ENCODE measurements at regions not wholly inside any gene's neighbourhood (a gene's known extent, or its start where the extent isn't known, plus 50 kb on each side); places are given as distances from the start of the nearest gene placed in this dataset.

DNA sequence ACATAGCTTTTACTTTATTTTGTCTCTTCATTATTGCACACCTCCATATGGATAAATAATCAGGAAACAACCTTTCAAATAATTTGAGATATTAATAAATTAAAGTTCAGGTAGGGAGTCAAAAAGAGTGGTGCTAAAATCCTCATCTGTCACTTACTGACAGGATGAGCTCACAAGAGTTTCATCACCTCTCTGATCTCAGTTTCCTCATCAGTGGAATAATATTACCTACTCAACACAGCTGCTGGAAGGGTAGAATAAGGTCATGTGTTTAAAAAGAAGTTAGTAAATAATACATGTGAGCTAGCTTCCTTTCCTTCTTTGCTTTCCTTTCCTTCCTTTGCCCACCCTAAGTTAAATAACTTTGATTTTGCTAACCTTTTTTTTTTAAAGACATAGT is 61.9 kb downstream of the RDH14 start:
- Histone ChIP-seq H3K36me3 (no peaks in the 10 kb centered on the region), H3K27me3 (no peaks in the 10 kb centered on the region), H3K4me1 (no peaks in the 10 kb centered on the region), H3K27ac (no peak overlapping the region), H3K4me3 (no peak overlapping the region), H3K9me3 (no peaks in the 10 kb centered on the region)
- DNase-seq: no peak
- intact Hi-C loops (cut with DNase I; ENCODE audit: low total_unique reads): no loop called here
- TF ChIP-seq, protein P1, sequence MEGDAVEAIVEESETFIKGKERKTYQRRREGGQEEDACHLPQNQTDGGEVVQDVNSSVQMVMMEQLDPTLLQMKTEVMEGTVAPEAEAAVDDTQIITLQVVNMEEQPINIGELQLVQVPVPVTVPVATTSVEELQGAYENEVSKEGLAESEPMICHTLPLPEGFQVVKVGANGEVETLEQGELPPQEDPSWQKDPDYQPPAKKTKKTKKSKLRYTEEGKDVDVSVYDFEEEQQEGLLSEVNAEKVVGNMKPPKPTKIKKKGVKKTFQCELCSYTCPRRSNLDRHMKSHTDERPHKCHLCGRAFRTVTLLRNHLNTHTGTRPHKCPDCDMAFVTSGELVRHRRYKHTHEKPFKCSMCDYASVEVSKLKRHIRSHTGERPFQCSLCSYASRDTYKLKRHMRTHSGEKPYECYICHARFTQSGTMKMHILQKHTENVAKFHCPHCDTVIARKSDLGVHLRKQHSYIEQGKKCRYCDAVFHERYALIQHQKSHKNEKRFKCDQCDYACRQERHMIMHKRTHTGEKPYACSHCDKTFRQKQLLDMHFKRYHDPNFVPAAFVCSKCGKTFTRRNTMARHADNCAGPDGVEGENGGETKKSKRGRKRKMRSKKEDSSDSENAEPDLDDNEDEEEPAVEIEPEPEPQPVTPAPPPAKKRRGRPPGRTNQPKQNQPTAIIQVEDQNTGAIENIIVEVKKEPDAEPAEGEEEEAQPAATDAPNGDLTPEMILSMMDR (IDR thresholded peaks at IDR 0.05): no peak

DNA sequence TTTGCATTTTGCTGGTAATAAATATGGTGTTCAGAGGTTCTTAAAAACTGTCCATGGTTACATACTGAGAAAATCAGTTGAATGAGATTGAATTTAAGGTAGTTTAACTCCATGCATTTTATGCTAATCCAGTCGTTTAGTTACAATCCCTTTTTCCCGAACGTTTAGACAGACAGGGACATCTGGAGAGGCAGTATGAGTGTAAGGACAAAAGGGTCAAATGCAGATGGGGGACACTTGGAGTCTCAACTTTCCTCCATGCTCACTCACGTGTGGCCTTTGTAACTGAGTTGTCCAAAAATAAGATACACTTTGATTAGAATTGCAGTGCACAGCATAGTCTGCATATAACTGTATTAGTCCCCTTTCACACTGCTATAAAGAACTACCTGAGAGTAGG is 63.9 kb downstream of the RDH14 start:
- no peaks in the 10 kb centered on the region for H3K4me1 ChIP-seq
- no peak overlapping the region for H3K4me3 ChIP-seq
- no peak for DNase-seq
- no peak overlapping the region for H3K27ac ChIP-seq
- intact Hi-C loops (cut with DNase I; ENCODE audit: low total_unique reads): no loop called here
- H3K36me3 ChIP-seq: no peaks in the 10 kb centered on the region
- H3K9me3 ChIP-seq: no peaks in the 10 kb centered on the region
- H3K27me3 ChIP-seq: no peaks in the 10 kb centered on the region
- TF ChIP-seq, protein P1 (IDR thresholded peaks at IDR 0.05): no peak

DNA sequence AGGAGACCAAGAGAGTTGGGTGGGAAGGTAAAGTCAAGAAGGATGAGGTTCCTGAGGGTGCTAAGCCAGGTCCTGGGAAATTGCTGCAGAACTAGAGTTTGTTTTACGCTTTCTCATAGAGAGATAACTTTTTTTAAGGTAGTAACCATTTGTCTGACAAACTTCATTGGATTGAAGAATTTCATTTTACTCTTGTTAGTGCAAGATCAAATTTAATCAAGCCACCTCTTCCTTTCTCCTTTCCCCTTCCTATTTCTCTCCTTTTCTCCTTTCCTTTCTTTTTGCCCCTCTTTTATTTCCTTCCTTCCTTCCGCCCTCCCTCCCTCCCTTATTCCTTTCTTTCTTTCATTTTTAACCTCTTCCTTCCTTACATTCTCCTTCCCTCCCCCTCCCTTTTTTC is 65.4 kb downstream of the RDH14 start:
- DNase-seq: no peak
- intact Hi-C loops (cut with DNase I; ENCODE audit: low total_unique reads): no loop called here
- Histone ChIP-seq H3K27me3 (no peaks in the 10 kb centered on the region), H3K4me3 (no peak overlapping the region), H3K4me1 (no peaks in the 10 kb centered on the region), H3K27ac (no peak overlapping the region), H3K36me3 (no peaks in the 10 kb centered on the region), H3K9me3 (no peaks in the 10 kb centered on the region)
- TF ChIP-seq, protein P1 (IDR thresholded peaks at IDR 0.05): no peak

DNA sequence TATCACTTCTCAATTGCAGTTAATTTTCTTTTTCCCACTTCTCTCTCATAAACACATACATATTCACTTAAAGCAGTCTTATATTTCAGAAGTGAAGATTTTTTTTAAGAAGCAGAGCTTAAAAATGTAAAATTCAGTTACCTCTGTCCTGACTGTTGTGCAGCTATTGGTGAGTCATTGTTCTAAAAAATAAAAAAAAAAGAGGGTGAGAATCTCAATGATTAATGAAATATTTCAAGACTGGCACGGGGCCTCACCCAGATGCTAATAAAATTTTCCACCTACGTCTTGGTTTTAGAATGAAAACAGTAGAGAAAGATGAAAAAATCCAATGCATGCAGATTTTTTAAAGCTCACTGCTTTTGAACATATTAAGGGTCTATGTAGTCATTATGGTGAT is 67.7 kb downstream of the RDH14 start:
- no peak for DNase-seq
- no peaks in the 10 kb centered on the region for H3K36me3 ChIP-seq
- no peaks in the 10 kb centered on the region for H3K27me3 ChIP-seq
- TF ChIP-seq, protein P1 (IDR thresholded peaks at IDR 0.05): no peak
- H3K4me1 ChIP-seq: no peaks in the 10 kb centered on the region
- no peak overlapping the region for H3K27ac ChIP-seq
- H3K9me3 ChIP-seq: no peaks in the 10 kb centered on the region
- intact Hi-C loops (cut with DNase I; ENCODE audit: low total_unique reads): no loop called here
- H3K4me3 ChIP-seq: no peak overlapping the region

DNA sequence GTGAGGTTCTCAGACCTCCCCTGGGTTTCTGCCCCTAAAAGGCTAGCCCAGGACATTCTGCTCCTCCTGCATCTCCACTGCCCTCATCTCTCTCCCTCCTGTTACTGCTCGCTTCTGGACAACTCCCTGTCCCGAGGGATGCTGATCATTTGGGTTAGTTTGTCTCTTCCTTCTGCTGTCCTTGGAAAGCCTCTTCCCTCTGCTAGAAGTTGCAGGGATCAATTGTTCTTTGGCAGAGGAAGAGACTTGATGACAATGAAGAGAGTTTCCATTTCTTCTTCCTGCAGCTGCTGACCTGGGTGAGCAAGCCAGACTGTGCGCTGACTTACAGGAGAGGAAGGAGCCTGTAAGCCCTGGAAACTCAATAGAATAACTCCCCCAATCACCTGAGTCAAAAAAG is 68.9 kb downstream of the RDH14 start:
- intact Hi-C loops (cut with DNase I; ENCODE audit: low total_unique reads): no loop called here
- no peak for DNase-seq

DNA sequence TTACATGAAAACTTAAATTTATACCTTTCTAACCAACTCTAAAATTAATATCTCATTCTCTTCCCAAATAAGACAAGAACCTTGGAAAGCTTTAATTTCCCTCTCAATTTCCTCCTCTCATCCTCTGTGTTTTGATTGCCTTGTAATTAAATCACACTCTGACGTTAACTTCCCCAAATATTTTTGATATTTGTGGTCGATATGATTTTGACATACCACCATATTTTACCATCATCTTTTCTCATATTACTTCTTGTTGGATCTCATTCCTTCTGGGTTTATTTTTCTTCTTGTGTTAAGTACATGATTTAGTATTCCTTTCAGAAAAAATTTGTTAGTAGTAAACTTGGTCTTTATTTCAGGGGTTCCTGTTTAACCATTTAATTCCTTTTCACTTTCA is 69.6 kb downstream of the RDH14 start:
- Histone ChIP-seq H3K4me1 (no peaks in the 10 kb centered on the region), H3K27me3 (no peaks in the 10 kb centered on the region), H3K27ac (no peak overlapping the region), H3K4me3 (no peak overlapping the region), H3K36me3 (no peaks in the 10 kb centered on the region), H3K9me3 (no peaks in the 10 kb centered on the region)
- DNase-seq: no peak
- TF ChIP-seq, protein P1 (IDR thresholded peaks at IDR 0.05): no peak
- intact Hi-C loops (cut with DNase I; ENCODE audit: low total_unique reads): no loop called here

More for the DNA sequence above, 68.9 kb downstream of the RDH14 start:
- Histone ChIP-seq H3K27me3 (no peaks in the 10 kb centered on the region), H3K27ac (no peak overlapping the region), H3K36me3 (no peaks in the 10 kb centered on the region), H3K4me3 (no peak overlapping the region), H3K9me3 (no peaks in the 10 kb centered on the region), H3K4me1 (no peaks in the 10 kb centered on the region)
- TF ChIP-seq, protein P1 (IDR thresholded peaks at IDR 0.05): no peak
